ENCODE measurements at regions not wholly inside any gene's neighbourhood (a gene's known extent, or its start where the extent isn't known, plus 50 kb on each side); places are given as distances from the start of the nearest gene placed in this dataset.

- Histone ChIP-seq H3K36me3 (ENCODE audit: insufficient read depth, low read length) (no peaks in the 10 kb centered on the region), H3K9ac (ENCODE audit: low read depth, low read length) (no peak overlapping the region), H3K9me3 (ENCODE audit: insufficient read depth, low read length, severe bottlenecking) (no peaks in the 10 kb centered on the region), H3K79me2 (ENCODE audit: insufficient read depth, low read length) (no peaks in the 10 kb centered on the region), H3K4me1 (ENCODE audit: insufficient read depth, low read length) (no peaks in the 10 kb centered on the region), H4K20me1 (ENCODE audit: insufficient read depth, low read length) (no peaks in the 10 kb centered on the region), H2AFZ (ENCODE audit: low read depth, low read length) (no peak overlapping the region), H3K4me2 (ENCODE audit: insufficient read depth, low read length) (no peak overlapping the region), H3K4me3 (ENCODE audit: low read depth in 1 of 2, low read length in 2 of 2) (no peak overlapping the region), H3K27me3 (ENCODE audit: insufficient read depth, low read length, poor library complexity) (no peaks in the 10 kb centered on the region), H3K27ac (ENCODE audit: low read length) (no peak overlapping the region)
- no peak for DNase-seq
- TF ChIP-seq CTCF (IDR thresholded peaks at IDR 0.05; ENCODE audit: borderline replicate concordance, extremely low read depth, low read length, poor library complexity, severe bottlenecking) (no peak), EZH2 (IDR thresholded peaks at IDR 0.05; ENCODE audit: borderline replicate concordance, low read depth, low read length, severe bottlenecking) (no peak)
- ATAC-seq (ENCODE audit: insufficient read depth, low read depth), result no peak
These were observed 947.0 kb downstream of the GALC start for GRCh38 chr14:87045956-87046355.

GRCh38 chr14:87045246-87045645, 947.7 kb downstream of the GALC start:
- H2AFZ ChIP-seq (ENCODE audit: low read depth, low read length), result no peak overlapping the region
- no peaks in the 10 kb centered on the region for H4K20me1 ChIP-seq (ENCODE audit: insufficient read depth, low read length)
- H3K9ac ChIP-seq (ENCODE audit: low read depth, low read length), result no peak overlapping the region
- no peak overlapping the region for H3K27ac ChIP-seq (ENCODE audit: low read length)
- no peak overlapping the region for H3K4me3 ChIP-seq (ENCODE audit: low read depth in 1 of 2, low read length in 2 of 2)
- ATAC-seq (ENCODE audit: insufficient read depth, low read depth) (no peak), DNase-seq (no peak)
- no peak overlapping the region for H3K4me2 ChIP-seq (ENCODE audit: insufficient read depth, low read length)
- no peaks in the 10 kb centered on the region for H3K79me2 ChIP-seq (ENCODE audit: insufficient read depth, low read length)
- TF ChIP-seq CTCF (IDR thresholded peaks at IDR 0.05; ENCODE audit: borderline replicate concordance, extremely low read depth, low read length, poor library complexity, severe bottlenecking), result no peak
- no peak for TF ChIP-seq EZH2 (IDR thresholded peaks at IDR 0.05; ENCODE audit: borderline replicate concordance, low read depth, low read length, severe bottlenecking)
- H3K36me3 ChIP-seq (ENCODE audit: insufficient read depth, low read length), result no peaks in the 10 kb centered on the region
- H3K4me1 ChIP-seq (ENCODE audit: insufficient read depth, low read length), result no peaks in the 10 kb centered on the region
- no peaks in the 10 kb centered on the region for H3K27me3 ChIP-seq (ENCODE audit: insufficient read depth, low read length, poor library complexity)
- no peaks in the 10 kb centered on the region for H3K9me3 ChIP-seq (ENCODE audit: insufficient read depth, low read length, severe bottlenecking)

DNA sequence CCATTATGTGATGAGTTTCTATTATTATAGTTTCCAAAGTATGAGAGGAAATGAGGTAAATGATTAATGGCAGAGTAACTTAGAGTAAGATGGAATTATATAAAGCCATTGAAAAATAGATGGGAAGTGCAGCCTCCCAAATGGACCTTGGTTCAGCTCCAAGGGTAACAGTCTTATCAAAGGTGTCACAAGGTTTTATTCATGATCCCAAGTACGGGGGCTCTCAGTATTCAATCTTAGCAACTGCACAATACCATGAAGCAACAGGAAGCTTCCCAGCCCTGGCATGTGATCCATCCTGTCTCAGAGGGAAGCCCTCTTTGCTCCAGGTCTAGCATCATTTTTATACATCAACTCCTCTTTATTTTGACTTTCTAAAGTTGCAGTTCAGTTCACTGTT, 948.2 kb downstream of the GALC start:
- Histone ChIP-seq H3K4me1 (ENCODE audit: insufficient read depth, low read length) (no peaks in the 10 kb centered on the region), H3K79me2 (ENCODE audit: insufficient read depth, low read length) (no peaks in the 10 kb centered on the region), H3K4me2 (ENCODE audit: insufficient read depth, low read length) (no peak overlapping the region), H3K9me3 (ENCODE audit: insufficient read depth, low read length, severe bottlenecking) (no peaks in the 10 kb centered on the region), H3K36me3 (ENCODE audit: insufficient read depth, low read length) (no peaks in the 10 kb centered on the region), H3K27me3 (ENCODE audit: insufficient read depth, low read length, poor library complexity) (no peaks in the 10 kb centered on the region), H3K27ac (ENCODE audit: low read length) (no peak overlapping the region), H2AFZ (ENCODE audit: low read depth, low read length) (no peak overlapping the region), H3K9ac (ENCODE audit: low read depth, low read length) (no peak overlapping the region), H4K20me1 (ENCODE audit: insufficient read depth, low read length) (no peaks in the 10 kb centered on the region), H3K4me3 (ENCODE audit: low read depth in 1 of 2, low read length in 2 of 2) (no peak overlapping the region)
- DNase-seq (no peak), ATAC-seq (ENCODE audit: insufficient read depth, low read depth) (no peak)
- TF ChIP-seq CTCF (IDR thresholded peaks at IDR 0.05; ENCODE audit: borderline replicate concordance, extremely low read depth, low read length, poor library complexity, severe bottlenecking) (no peak), EZH2 (IDR thresholded peaks at IDR 0.05; ENCODE audit: borderline replicate concordance, low read depth, low read length, severe bottlenecking) (no peak)

DNA sequence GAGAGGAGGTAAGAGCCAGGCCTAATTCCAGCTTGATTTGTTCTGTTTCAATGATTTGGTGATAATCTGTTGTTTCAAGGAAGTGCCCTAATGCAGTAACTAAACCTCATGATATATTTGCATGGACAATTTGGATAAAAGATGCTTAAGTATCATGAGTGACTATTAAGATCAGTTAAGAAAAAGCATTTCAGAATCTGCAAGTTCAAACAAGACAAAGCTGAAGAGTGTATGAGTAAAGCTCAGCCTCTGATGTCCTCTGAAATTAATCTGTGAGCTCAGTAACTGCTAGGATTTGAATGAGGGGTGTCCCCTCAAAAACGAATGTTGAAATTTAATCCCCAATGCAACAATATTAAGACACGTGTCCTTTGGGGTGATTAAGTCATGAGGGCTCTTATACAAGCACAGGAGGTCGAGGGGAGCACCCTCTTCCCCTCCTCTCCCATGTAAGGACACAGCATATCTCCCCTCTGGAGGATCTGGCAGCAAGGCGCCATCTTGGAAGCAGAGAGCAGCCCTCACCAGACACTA, 949.2 kb downstream of the GALC start:
- TF ChIP-seq EZH2 (IDR thresholded peaks at IDR 0.05; ENCODE audit: borderline replicate concordance, low read depth, low read length, severe bottlenecking) (no peak), CTCF (IDR thresholded peaks at IDR 0.05; ENCODE audit: borderline replicate concordance, extremely low read depth, low read length, poor library complexity, severe bottlenecking) (no peak)
- ATAC-seq (ENCODE audit: insufficient read depth, low read depth) (no peak), DNase-seq (no peak)
- no peak overlapping the region for H3K4me2 ChIP-seq (ENCODE audit: insufficient read depth, low read length)
- H3K79me2 ChIP-seq (ENCODE audit: insufficient read depth, low read length), result no peaks in the 10 kb centered on the region
- no peaks in the 10 kb centered on the region for H4K20me1 ChIP-seq (ENCODE audit: insufficient read depth, low read length)
- no peak overlapping the region for H3K9ac ChIP-seq (ENCODE audit: low read depth, low read length)
- no peaks in the 10 kb centered on the region for H3K4me1 ChIP-seq (ENCODE audit: insufficient read depth, low read length)
- H2AFZ ChIP-seq (ENCODE audit: low read depth, low read length), result no peak overlapping the region
- H3K36me3 ChIP-seq (ENCODE audit: insufficient read depth, low read length), result no peaks in the 10 kb centered on the region
- no peak overlapping the region for H3K27ac ChIP-seq (ENCODE audit: low read length)
- H3K4me3 ChIP-seq (ENCODE audit: low read depth in 1 of 2, low read length in 2 of 2), result no peak overlapping the region
- no peaks in the 10 kb centered on the region for H3K27me3 ChIP-seq (ENCODE audit: insufficient read depth, low read length, poor library complexity)
- no peaks in the 10 kb centered on the region for H3K9me3 ChIP-seq (ENCODE audit: insufficient read depth, low read length, severe bottlenecking)
